Right renal cortex interstitium (tissue), 3 donors: ENCODE measurements at regions not wholly inside any gene's neighbourhood (a gene's known extent, or its start where the extent isn't known, plus 50 kb on each side); places are given as distances from the start of the nearest gene placed in this dataset.
"Not testable (repeated sequence)": the region's sequence is repeated elsewhere in the genome, so short reads cannot be mapped to it uniquely, and the experiment has no call there.

ENCODE experiments used
- DNase-seq, 3 donors: peaks; one replicate each; pipeline ENCODE4 v3.0.0-alpha.2; 2013; ENCODE audit warnings: low read depth in 3 of 3, low spot score in 2 of 3

GRCh38 chr6:121748850-121749249, 313.4 kb downstream of the GJA1 start:
- no peak for DNase-seq

GRCh38 chr6:121755485-121755884, 320.0 kb downstream of the GJA1 start:
- DNase-seq = no peak

- no peak for DNase-seq
Observed at GRCh38 chr6:121756666-121757065, 321.2 kb downstream of the GJA1 start.

- no peak for DNase-seq
Observed at GRCh38 chr6:121759370-121759769, 323.9 kb downstream of the GJA1 start.

- no peak for DNase-seq
Observed at GRCh38 chr6:121760191-121760590, 324.7 kb downstream of the GJA1 start.

- DNase-seq = no peak
Observed at GRCh38 chr6:121760745-121761144, 325.3 kb downstream of the GJA1 start.

- no peak for DNase-seq
Observed at GRCh38 chr6:121764493-121764892, 329.0 kb downstream of the GJA1 start.

GRCh38 chr6:121765060-121765459, 329.6 kb downstream of the GJA1 start:
- no peak for DNase-seq

GRCh38 chr6:121767211-121767610, 331.8 kb downstream of the GJA1 start:
- no peak for DNase-seq

- DNase-seq = no peak
Observed at GRCh38 chr6:121770943-121771342, 335.5 kb downstream of the GJA1 start.

- no peak for DNase-seq
Observed at GRCh38 chr6:121771937-121772720, 336.7 kb downstream of the GJA1 start.

GRCh38 chr6:121776054-121776453, 340.6 kb downstream of the GJA1 start:
- DNase-seq = no peak

- DNase-seq = peak; percentile 16 to 56 (median 21)
Observed at GRCh38 chr6:121780325-121781321, 345.2 kb downstream of the GJA1 start.

GRCh38 chr6:121791396-121792315, 356.2 kb downstream of the GJA1 start:
- DNase-seq = no peak

GRCh38 chr6:121794630-121795029, 359.2 kb downstream of the GJA1 start:
- DNase-seq = no peak

- not testable (repeated sequence) for DNase-seq
Observed at GRCh38 chr6:121797598-121797997, 362.2 kb downstream of the GJA1 start.

- DNase-seq = not testable (repeated sequence)
Observed at GRCh38 chr6:121798126-121798525, 362.7 kb downstream of the GJA1 start.

GRCh38 chr6:121799574-121799973, 364.1 kb downstream of the GJA1 start:
- no peak for DNase-seq

- no peak for DNase-seq
Observed at GRCh38 chr6:121800047-121800446, 364.6 kb downstream of the GJA1 start.

- no peak for DNase-seq
Observed at GRCh38 chr6:121806116-121806515, 370.7 kb downstream of the GJA1 start.
